Kidney epithelial cell (primary cell): ENCODE measurements at regions not wholly inside any gene's neighbourhood (a gene's known extent, or its start where the extent isn't known, plus 50 kb on each side); places are given as distances from the start of the nearest gene placed in this dataset.

ENCODE experiments used
- DNase-seq: peaks from one replicate; pipeline ENCODE4 v3.0.0-alpha.2; 2010; ENCODE audit warnings: low read depth
- H3K27me3 ChIP-seq: 2 replicates; pipeline ENCODE4 v1.6.0; 2011; ENCODE audit warnings: low read length; ENCODE audit not compliant: control insufficient read depth, insufficient read depth
- H3K36me3 ChIP-seq: 2 replicates; pipeline ENCODE4 v1.5.1; 2011; ENCODE audit warnings: low read length; ENCODE audit not compliant: control insufficient read depth, insufficient read depth
- H3K4me3 ChIP-seq: 2 replicates; pipeline ENCODE4 v1.5.1; 2011; ENCODE audit warnings: low read depth, mild to moderate bottlenecking, control low read depth, low read length
- CTCF ChIP-seq: IDR thresholded peaks from 2 replicates; pipeline ENCODE4 v1.5.1; 2011; ENCODE audit warnings: mild to moderate bottlenecking, moderate library complexity, low read length, control low read depth, inconsistent platforms; ENCODE audit not compliant: insufficient read depth, poor library complexity, severe bottlenecking

GRCh38 chr6:147043994-147044477, 160.2 kb upstream of the STXBP5 start:
- Histone ChIP-seq H3K27me3 (no peaks in the 10 kb centered on the region), H3K36me3 (no peaks in the 10 kb centered on the region), H3K4me3 (no peak overlapping the region)
- no peak for DNase-seq
- no peak for TF ChIP-seq CTCF

- no peak for DNase-seq
- Histone ChIP-seq H3K4me3 (no peak overlapping the region), H3K27me3 (no peaks in the 10 kb centered on the region), H3K36me3 (no peaks in the 10 kb centered on the region)
- TF ChIP-seq CTCF = no peak
Measured at GRCh38 chr6:147046141-147046877, 157.9 kb upstream of the STXBP5 start.

GRCh38 chr6:147048930-147049329, 155.3 kb upstream of the STXBP5 start:
- Histone ChIP-seq H3K27me3 (no peaks in the 10 kb centered on the region), H3K4me3 (no peak overlapping the region), H3K36me3 (no peaks in the 10 kb centered on the region)
- no peak for TF ChIP-seq CTCF
- DNase-seq = no peak

- DNase-seq = no peak
- no peak overlapping the region for H3K4me3 ChIP-seq
- no peaks in the 10 kb centered on the region for H3K36me3 ChIP-seq
Measured at GRCh38 chr6:147053311-147053921, 150.8 kb upstream of the STXBP5 start.

GRCh38 chr6:147054158-147054557, 150.1 kb upstream of the STXBP5 start:
- no peak for DNase-seq
- H3K4me3 ChIP-seq = no peak overlapping the region
- H3K27me3 ChIP-seq = no peaks in the 10 kb centered on the region
- H3K36me3 ChIP-seq = no peaks in the 10 kb centered on the region
- no peak for TF ChIP-seq CTCF

More at GRCh38 chr6:147053311-147053921, 150.8 kb upstream of the STXBP5 start:
- no peaks in the 10 kb centered on the region for H3K27me3 ChIP-seq
- TF ChIP-seq CTCF = no peak
